ENCODE measurements at regions not wholly inside any gene's neighbourhood (a gene's known extent, or its start where the extent isn't known, plus 50 kb on each side); places are given as distances from the start of the nearest gene placed in this dataset.
"Not testable (repeated sequence)": the region's sequence is repeated elsewhere in the genome, so short reads cannot be mapped to it uniquely, and the experiment has no call there.

- TF ChIP-seq TGIF2 (CRISPR knock-in tag; IDR thresholded peaks at IDR 0.05); ESRRA (CRISPR knock-in tag; IDR thresholded peaks at IDR 0.05; ENCODE audit: low read depth); ZNF883 (CRISPR knock-in tag; IDR thresholded peaks at IDR 0.05; ENCODE audit: not compliant biosample characterization); TAF15 (IDR thresholded peaks at IDR 0.05; ENCODE audit: low read depth, low read length, poor library complexity, severe bottlenecking); SRY (CRISPR knock-in tag; IDR thresholded peaks at IDR 0.05); PRDM10 (CRISPR knock-in tag; IDR thresholded peaks at IDR 0.05; ENCODE audit: low read depth); EZH2 (conservative IDR thresholded peaks at IDR 0.05; ENCODE audit: low read depth, low read length); EP300 (IDR thresholded peaks at IDR 0.05; ENCODE audit: low read depth in 2 of 2, low read length in 2 of 2); EP300 (CRISPR knock-in tag; IDR thresholded peaks at IDR 0.05; ENCODE audit: borderline replicate concordance); HCFC1 (IDR thresholded peaks at IDR 0.05; ENCODE audit: low read depth, low read length); E2F5 (CRISPR knock-in tag; conservative IDR thresholded peaks at IDR 0.05); ZNF121 (CRISPR knock-in tag; IDR thresholded peaks at IDR 0.05); MXI1 (IDR thresholded peaks at IDR 0.05; ENCODE audit: borderline replicate concordance, low read depth, low read length): not testable (repeated sequence)
These were observed 703.5 kb upstream of the MANEA start for GRCh38 chr6:94873819-94874218.

Data from HepG2 (cell line).